GM12878 (cell line): ENCODE measurements at regions not wholly inside any gene's neighbourhood (a gene's known extent, or its start where the extent isn't known, plus 50 kb on each side); places are given as distances from the start of the nearest gene placed in this dataset.

Experiments used
- CTCF ChIP-seq, 3 experiments: IDR thresholded peaks in 2 of 3; conservative IDR thresholded peaks in 1 of 3; 2 replicates each; pipeline ENCODE4 v1.5.1; 2011; ENCODE audit warnings: low read depth in 3 of 3, low read length in 3 of 3, mild to moderate bottlenecking in 3 of 3, control low read depth in 2 of 3, moderate library complexity in 2 of 3, inconsistent platforms in 1 of 3, mixed read lengths in 1 of 3; ENCODE audit not compliant: control insufficient read depth in 2 of 3, insufficient read depth in 1 of 3; ENCODE audit errors: extremely low read depth in 1 of 3
- NFYB ChIP-seq: IDR thresholded peaks from 2 replicates; pipeline ENCODE4 v1.6.1; 2011; ENCODE audit warnings: low read depth, mild to moderate bottlenecking, low read length, improper control_type of control experiment, moderate library complexity; ENCODE audit not compliant: insufficient read depth
- REST ChIP-seq: IDR thresholded peaks from 2 replicates; pipeline ENCODE4 v1.6.1; 2012; ENCODE audit warnings: mild to moderate bottlenecking, low read depth, low read length
- SRF ChIP-seq, 2 experiments: IDR thresholded peaks; 2 replicates each; pipeline ENCODE4 v1.6.1; 2011; ENCODE audit warnings: low read depth in 2 of 2, low read length in 2 of 2, mild to moderate bottlenecking in 1 of 2, moderate library complexity in 1 of 2
- TAF1 ChIP-seq: IDR thresholded peaks from 2 replicates; pipeline ENCODE4 v1.6.1; 2011; ENCODE audit warnings: mild to moderate bottlenecking, low read depth, low read length, borderline replicate concordance

GRCh38 chr15:38201714-38202113, 50.9 kb upstream of the SPRED1 start:
- TF ChIP-seq REST (no peak), TAF1 (no peak), SRF (IDR thresholded peaks at IDR 0.05; ENCODE audit: low read depth in 2 of 2, low read length in 2 of 2) (no peak), CTCF (IDR thresholded peaks at IDR 0.05 in 2 of 3, conservative IDR thresholded peaks at IDR 0.05 in 1 of 3; ENCODE audit: control insufficient read depth in 2 of 3, extremely low read depth in 1 of 3, insufficient read depth in 1 of 3, low read depth in 3 of 3, low read length in 3 of 3) (no peak), NFYB (no peak)
